ENCODE measurements at regions not wholly inside any gene's neighbourhood (a gene's known extent, or its start where the extent isn't known, plus 50 kb on each side); places are given as distances from the start of the nearest gene placed in this dataset.

DNA sequence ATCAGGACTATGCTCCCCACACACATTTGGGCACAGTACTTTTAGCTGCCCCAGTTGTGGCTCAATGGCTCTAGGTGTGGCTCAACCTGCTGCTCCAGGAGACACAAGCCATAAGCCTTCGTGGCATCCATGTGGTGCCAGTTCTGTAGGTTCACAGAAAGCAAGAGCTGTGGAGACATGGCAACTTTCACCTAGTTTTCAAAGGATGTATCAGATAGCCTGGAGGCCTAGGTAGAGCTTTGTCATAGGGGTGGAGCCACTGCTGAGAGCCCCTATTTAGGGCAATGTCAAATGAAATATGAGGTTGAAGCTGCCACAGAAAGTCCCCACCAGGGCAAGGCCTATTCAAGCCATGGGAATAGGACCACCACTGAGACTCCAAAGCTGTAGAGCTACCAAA lies 210.5 kb downstream of the LMO4 start:
- no peak for TF ChIP-seq ZFP30 (CRISPR knock-in tag; IDR thresholded peaks at IDR 0.05)
- TF ChIP-seq, protein P1, sequence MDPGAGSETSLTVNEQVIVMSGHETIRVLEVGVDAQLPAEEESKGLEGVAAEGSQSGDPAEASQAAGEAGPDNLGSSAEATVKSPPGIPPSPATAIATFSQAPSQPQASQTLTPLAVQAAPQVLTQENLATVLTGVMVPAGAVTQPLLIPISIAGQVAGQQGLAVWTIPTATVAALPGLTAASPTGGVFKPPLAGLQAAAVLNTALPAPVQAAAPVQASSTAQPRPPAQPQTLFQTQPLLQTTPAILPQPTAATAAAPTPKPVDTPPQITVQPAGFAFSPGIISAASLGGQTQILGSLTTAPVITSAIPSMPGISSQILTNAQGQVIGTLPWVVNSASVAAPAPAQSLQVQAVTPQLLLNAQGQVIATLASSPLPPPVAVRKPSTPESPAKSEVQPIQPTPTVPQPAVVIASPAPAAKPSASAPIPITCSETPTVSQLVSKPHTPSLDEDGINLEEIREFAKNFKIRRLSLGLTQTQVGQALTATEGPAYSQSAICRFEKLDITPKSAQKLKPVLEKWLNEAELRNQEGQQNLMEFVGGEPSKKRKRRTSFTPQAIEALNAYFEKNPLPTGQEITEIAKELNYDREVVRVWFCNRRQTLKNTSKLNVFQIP (CRISPR knock-in tag; IDR thresholded peaks at IDR 0.05; ENCODE audit: borderline replicate concordance, low read depth) = no peak
- TF ChIP-seq, protein P2, sequence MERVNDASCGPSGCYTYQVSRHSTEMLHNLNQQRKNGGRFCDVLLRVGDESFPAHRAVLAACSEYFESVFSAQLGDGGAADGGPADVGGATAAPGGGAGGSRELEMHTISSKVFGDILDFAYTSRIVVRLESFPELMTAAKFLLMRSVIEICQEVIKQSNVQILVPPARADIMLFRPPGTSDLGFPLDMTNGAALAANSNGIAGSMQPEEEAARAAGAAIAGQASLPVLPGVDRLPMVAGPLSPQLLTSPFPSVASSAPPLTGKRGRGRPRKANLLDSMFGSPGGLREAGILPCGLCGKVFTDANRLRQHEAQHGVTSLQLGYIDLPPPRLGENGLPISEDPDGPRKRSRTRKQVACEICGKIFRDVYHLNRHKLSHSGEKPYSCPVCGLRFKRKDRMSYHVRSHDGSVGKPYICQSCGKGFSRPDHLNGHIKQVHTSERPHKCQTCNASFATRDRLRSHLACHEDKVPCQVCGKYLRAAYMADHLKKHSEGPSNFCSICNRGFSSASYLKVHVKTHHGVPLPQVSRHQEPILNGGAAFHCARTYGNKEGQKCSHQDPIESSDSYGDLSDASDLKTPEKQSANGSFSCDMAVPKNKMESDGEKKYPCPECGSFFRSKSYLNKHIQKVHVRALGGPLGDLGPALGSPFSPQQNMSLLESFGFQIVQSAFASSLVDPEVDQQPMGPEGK (CRISPR knock-in tag; IDR thresholded peaks at IDR 0.05; ENCODE audit: borderline replicate concordance) = no peak
- TF ChIP-seq GLIS3 (CRISPR knock-in tag; IDR thresholded peaks at IDR 0.05) = no peak
- TF ChIP-seq TOX (CRISPR knock-in tag; IDR thresholded peaks at IDR 0.05; ENCODE audit: borderline replicate concordance) = no peak
- TF ChIP-seq, protein P3, sequence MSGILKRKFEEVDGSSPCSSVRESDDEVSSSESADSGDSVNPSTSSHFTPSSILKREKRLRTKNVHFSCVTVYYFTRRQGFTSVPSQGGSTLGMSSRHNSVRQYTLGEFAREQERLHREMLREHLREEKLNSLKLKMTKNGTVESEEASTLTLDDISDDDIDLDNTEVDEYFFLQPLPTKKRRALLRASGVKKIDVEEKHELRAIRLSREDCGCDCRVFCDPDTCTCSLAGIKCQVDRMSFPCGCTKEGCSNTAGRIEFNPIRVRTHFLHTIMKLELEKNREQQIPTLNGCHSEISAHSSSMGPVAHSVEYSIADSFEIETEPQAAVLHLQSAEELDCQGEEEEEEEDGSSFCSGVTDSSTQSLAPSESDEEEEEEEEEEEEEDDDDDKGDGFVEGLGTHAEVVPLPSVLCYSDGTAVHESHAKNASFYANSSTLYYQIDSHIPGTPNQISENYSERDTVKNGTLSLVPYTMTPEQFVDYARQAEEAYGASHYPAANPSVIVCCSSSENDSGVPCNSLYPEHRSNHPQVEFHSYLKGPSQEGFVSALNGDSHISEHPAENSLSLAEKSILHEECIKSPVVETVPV (CRISPR knock-in tag; IDR thresholded peaks at IDR 0.05) = no peak
- TF ChIP-seq PPARA (CRISPR knock-in tag; IDR thresholded peaks at IDR 0.05; ENCODE audit: borderline replicate concordance) = no peak
- no peak for TF ChIP-seq CSDC2 (CRISPR knock-in tag; IDR thresholded peaks at IDR 0.05)
- no peak for TF ChIP-seq ARNTL (CRISPR knock-in tag; IDR thresholded peaks at IDR 0.05; ENCODE audit: borderline replicate concordance, low read depth)
- TF ChIP-seq ZNF70 (CRISPR knock-in tag; IDR thresholded peaks at IDR 0.05) = no peak
